Tibial nerve (tissue), 4 donors: ENCODE measurements at regions not wholly inside any gene's neighbourhood (a gene's known extent, or its start where the extent isn't known, plus 50 kb on each side); places are given as distances from the start of the nearest gene placed in this dataset.

Source experiments
- CTCF ChIP-seq, 5 experiments: fragments of 200-600 bp in 3 of 5; fragments of 450-650 bp in 2 of 5; sonication (generic) in 3 of 5; IDR thresholded peaks; one replicate each; pipeline ENCODE4 v1.5.1; 2016 to 2019; ENCODE audit warnings: antibody characterized with exemption in 5 of 5, mild to moderate bottlenecking in 3 of 5, moderate library complexity in 2 of 5
- EP300 ChIP-seq, 2 donors: sonication (generic); formaldehyde crosslinking; IDR thresholded peaks; one replicate each; pipeline ENCODE4 v1.6.1; 2017; ENCODE audit warnings: antibody characterized with exemption in 2 of 2, mild to moderate bottlenecking in 1 of 2
- POLR2A ChIP-seq, 2 donors: fragments of 450-650 bp; IDR thresholded peaks; one replicate each; pipeline ENCODE4 v1.6.1; 2017; ENCODE audit warnings: antibody characterized with exemption in 2 of 2, mild to moderate bottlenecking in 2 of 2, moderate library complexity in 2 of 2

GRCh38 chr21:25368531-25368930 is 238.8 kb downstream of the MRPL39 start:
- no peak for TF ChIP-seq CTCF (IDR thresholded peaks at IDR 0.05)
- TF ChIP-seq POLR2A (IDR thresholded peaks at IDR 0.05) = no peak
- TF ChIP-seq EP300 (IDR thresholded peaks at IDR 0.05) = no peak
